ENCODE measurements at regions not wholly inside any gene's neighbourhood (a gene's known extent, or its start where the extent isn't known, plus 50 kb on each side); places are given as distances from the start of the nearest gene placed in this dataset.
"Not testable (repeated sequence)": the region's sequence is repeated elsewhere in the genome, so short reads cannot be mapped to it uniquely, and the experiment has no call there.

- DNase-seq (ENCODE audit: low read depth in 3 of 3) = no peak
Observed at GRCh38 chr6:131336596-131336995, 201.3 kb downstream of the AKAP7 start.

GRCh38 chr6:131346896-131347295, 211.6 kb downstream of the AKAP7 start:
- DNase-seq (ENCODE audit: low read depth in 3 of 3) = not testable (repeated sequence)

- DNase-seq (ENCODE audit: low read depth in 3 of 3) = no peak
Observed at GRCh38 chr6:131348572-131348971, 213.3 kb downstream of the AKAP7 start.

GRCh38 chr6:131349199-131349598, 213.9 kb downstream of the AKAP7 start:
- no peak for DNase-seq (ENCODE audit: low read depth in 3 of 3)

GRCh38 chr6:131353106-131353505, 217.8 kb downstream of the AKAP7 start:
- no peak for DNase-seq (ENCODE audit: low read depth in 3 of 3)

- DNase-seq (ENCODE audit: low read depth in 3 of 3) = no peak
Observed at GRCh38 chr6:131353876-131354275, 218.6 kb downstream of the AKAP7 start.

- DNase-seq (ENCODE audit: low read depth in 3 of 3) = no peak
Observed at GRCh38 chr6:131354356-131354755, 218.7 kb upstream of the ARG1 start.

GRCh38 chr6:131356161-131356560, 216.9 kb upstream of the ARG1 start:
- no peak for DNase-seq (ENCODE audit: low read depth in 3 of 3)

GRCh38 chr6:131357501-131357900, 215.5 kb upstream of the ARG1 start:
- no peak for DNase-seq (ENCODE audit: low read depth in 3 of 3)

- DNase-seq (ENCODE audit: low read depth in 3 of 3) = no peak
Observed at GRCh38 chr6:131362070-131362469, 211.0 kb upstream of the ARG1 start.

- no peak for DNase-seq (ENCODE audit: low read depth in 3 of 3)
Observed at GRCh38 chr6:131362696-131363095, 210.3 kb upstream of the ARG1 start.

GRCh38 chr6:131363947-131364834, 208.8 kb upstream of the ARG1 start:
- no peak for DNase-seq (ENCODE audit: low read depth in 3 of 3)

- no peak for DNase-seq (ENCODE audit: low read depth in 3 of 3)
Observed at GRCh38 chr6:131366223-131366622, 206.8 kb upstream of the ARG1 start.

- DNase-seq (ENCODE audit: low read depth in 3 of 3) = no peak
Observed at GRCh38 chr6:131367206-131367873, 205.7 kb upstream of the ARG1 start.

- DNase-seq (ENCODE audit: low read depth in 3 of 3) = no peak
Observed at GRCh38 chr6:131368198-131368911, 204.7 kb upstream of the ARG1 start.

GRCh38 chr6:131372535-131372934, 200.5 kb upstream of the ARG1 start:
- no peak for DNase-seq (ENCODE audit: low read depth in 3 of 3)

- no peak for DNase-seq (ENCODE audit: low read depth in 3 of 3)
Observed at GRCh38 chr6:131377112-131377705, 195.8 kb upstream of the ARG1 start.

GRCh38 chr6:131378874-131379273, 194.2 kb upstream of the ARG1 start:
- DNase-seq (ENCODE audit: low read depth in 3 of 3) = no peak

- DNase-seq (ENCODE audit: low read depth in 3 of 3) = no peak
Observed at GRCh38 chr6:131379948-131380347, 193.1 kb upstream of the ARG1 start.

- no peak for DNase-seq (ENCODE audit: low read depth in 3 of 3)
Observed at GRCh38 chr6:131381052-131381708, 191.8 kb upstream of the ARG1 start.

- DNase-seq (ENCODE audit: low read depth in 3 of 3) = no peak
Observed at GRCh38 chr6:131381709-131382093, 191.3 kb upstream of the ARG1 start.

GRCh38 chr6:131382631-131383030, 190.4 kb upstream of the ARG1 start:
- no peak for DNase-seq (ENCODE audit: low read depth in 3 of 3)

Data from stimulated activated CD4-positive, alpha-beta T cell treated with anti-CD3 and anti-CD28 coated beads, TNF-alpha, amount 100 ng/mL, for 4 hours (primary cell).